A549 (cell line): ENCODE measurements at regions not wholly inside any gene's neighbourhood (a gene's known extent, or its start where the extent isn't known, plus 50 kb on each side); places are given as distances from the start of the nearest gene placed in this dataset.

Experiments
- BHLHE40 ChIP-seq: IDR thresholded peaks from 2 replicates; pipeline ENCODE4 v1.6.1; 2012; ENCODE audit warnings: low read depth, low read length, inconsistent platforms
- CEBPB ChIP-seq, 2 experiments: fragments of >200 bp in 1 of 2; sonication (Bioruptor Twin) in 1 of 2; formaldehyde crosslinking in 1 of 2; IDR thresholded peaks; 2 replicates each; pipeline ENCODE4 v1.6.1; 2012 to 2016
- CTCF ChIP-seq: fragments of >200 bp; sonication (Bioruptor Twin); formaldehyde crosslinking; IDR thresholded peaks from 3 replicates; pipeline ENCODE4 v1.5.1; 2016
- ESRRA ChIP-seq: fragments of 150-350 bp; IDR thresholded peaks from 2 replicates; pipeline ENCODE4 v1.6.1; 2014; ENCODE audit warnings: mild to moderate bottlenecking, low read length, borderline replicate concordance
- MYC ChIP-seq: IDR thresholded peaks from 2 replicates; pipeline ENCODE4 v1.6.1; 2012; ENCODE audit warnings: mild to moderate bottlenecking, inconsistent platforms, low read length, improper control_type of control experiment, borderline replicate concordance
- POLR2A ChIP-seq: IDR thresholded peaks from 2 replicates; pipeline ENCODE4 v1.6.1; 2012; ENCODE audit warnings: mild to moderate bottlenecking, low read length
- POLR2AphosphoS2 ChIP-seq: conservative IDR thresholded peaks from 2 replicates; pipeline ENCODE4 v1.6.1; 2012; ENCODE audit warnings: low read length, improper control_type of control experiment, inconsistent platforms
- RAD21 ChIP-seq, 2 experiments: fragments of >200 bp in 1 of 2; sonication (Bioruptor Twin) in 1 of 2; formaldehyde crosslinking in 1 of 2; IDR thresholded peaks in 1 of 2; conservative IDR thresholded peaks in 1 of 2; 2 replicates in 1 of 2; 3 replicates in 1 of 2; pipeline ENCODE4 v1.6.1; 2012 to 2018; ENCODE audit warnings: inconsistent platforms in 1 of 2
- REST ChIP-seq: fragments of 200-600 bp; sonication (generic); IDR thresholded peaks from 2 replicates; pipeline ENCODE4 v1.6.1; 2016; ENCODE audit warnings: antibody characterized with exemption, mild to moderate bottlenecking, moderate library complexity
- RNF2 ChIP-seq: fragments of 200-600 bp; sonication (generic); IDR thresholded peaks from 2 replicates; pipeline ENCODE4 v1.6.1; 2016; ENCODE audit warnings: low read depth, mild to moderate bottlenecking, antibody characterized with exemption, moderate library complexity, borderline replicate concordance
- SMC3 ChIP-seq: fragments of >200 bp; sonication (Bioruptor Twin); formaldehyde crosslinking; IDR thresholded peaks from 3 replicates; pipeline ENCODE4 v1.6.1; 2018; ENCODE audit warnings: inconsistent platforms
- ZSCAN20 ChIP-seq: fragments of 250-450 bp; sonication (Bioruptor Pico); IDR thresholded peaks from 2 replicates; pipeline ENCODE4 v1.8.0; 2022; ENCODE audit warnings: mild to moderate bottlenecking, moderate library complexity

GRCh38 chr9:86690034-86690433 lies 257.3 kb downstream of the GAS1 start:
- no peak for TF ChIP-seq REST
- no peak for TF ChIP-seq POLR2AphosphoS2
- TF ChIP-seq RAD21 (conservative IDR thresholded peaks at IDR 0.05 in 1 of 2, IDR thresholded peaks at IDR 0.05 in 1 of 2): no peak
- TF ChIP-seq BHLHE40: no peak
- TF ChIP-seq CTCF: no peak
- TF ChIP-seq ESRRA: no peak
- no peak for TF ChIP-seq RNF2
- no peak for TF ChIP-seq POLR2A
- TF ChIP-seq CEBPB (IDR thresholded peaks at IDR 0.05): no peak
- no peak for TF ChIP-seq ZSCAN20
- no peak for TF ChIP-seq MYC
- TF ChIP-seq SMC3: no peak
